ENCODE measurements at regions not wholly inside any gene's neighbourhood (a gene's known extent, or its start where the extent isn't known, plus 50 kb on each side); places are given as distances from the start of the nearest gene placed in this dataset.

DNA sequence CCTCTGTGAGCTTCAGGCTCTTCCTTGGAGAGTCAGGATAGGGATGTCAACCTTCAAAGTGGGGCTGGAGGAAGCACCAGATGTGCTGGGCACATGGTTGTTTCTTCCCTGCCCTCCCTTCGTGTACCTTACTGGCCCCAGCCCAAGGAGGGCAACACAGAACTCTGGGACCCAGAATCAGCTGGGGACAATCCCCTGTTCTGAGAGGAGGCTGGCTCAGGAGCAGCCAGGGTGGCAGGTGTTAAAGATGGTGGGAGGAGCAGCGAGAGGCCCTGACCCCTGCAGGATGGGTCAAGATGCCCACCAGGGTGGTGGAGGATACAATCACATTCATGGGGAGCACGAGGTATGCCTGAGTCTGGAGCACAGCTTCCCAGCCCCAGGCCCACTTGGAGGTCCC lies 300.4 kb downstream of the ABCC12 start:
- TF ChIP-seq, protein P1, sequence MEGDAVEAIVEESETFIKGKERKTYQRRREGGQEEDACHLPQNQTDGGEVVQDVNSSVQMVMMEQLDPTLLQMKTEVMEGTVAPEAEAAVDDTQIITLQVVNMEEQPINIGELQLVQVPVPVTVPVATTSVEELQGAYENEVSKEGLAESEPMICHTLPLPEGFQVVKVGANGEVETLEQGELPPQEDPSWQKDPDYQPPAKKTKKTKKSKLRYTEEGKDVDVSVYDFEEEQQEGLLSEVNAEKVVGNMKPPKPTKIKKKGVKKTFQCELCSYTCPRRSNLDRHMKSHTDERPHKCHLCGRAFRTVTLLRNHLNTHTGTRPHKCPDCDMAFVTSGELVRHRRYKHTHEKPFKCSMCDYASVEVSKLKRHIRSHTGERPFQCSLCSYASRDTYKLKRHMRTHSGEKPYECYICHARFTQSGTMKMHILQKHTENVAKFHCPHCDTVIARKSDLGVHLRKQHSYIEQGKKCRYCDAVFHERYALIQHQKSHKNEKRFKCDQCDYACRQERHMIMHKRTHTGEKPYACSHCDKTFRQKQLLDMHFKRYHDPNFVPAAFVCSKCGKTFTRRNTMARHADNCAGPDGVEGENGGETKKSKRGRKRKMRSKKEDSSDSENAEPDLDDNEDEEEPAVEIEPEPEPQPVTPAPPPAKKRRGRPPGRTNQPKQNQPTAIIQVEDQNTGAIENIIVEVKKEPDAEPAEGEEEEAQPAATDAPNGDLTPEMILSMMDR (conservative IDR thresholded peaks at IDR 0.05; ENCODE audit: low read length): no peak
- no peak for TF ChIP-seq EZH2phosphoT487 (IDR thresholded peaks at IDR 0.05; ENCODE audit: borderline replicate concordance, low read depth, low read length)

Data from OCI-LY7 (cell line).